GM23248 (cell line): ENCODE measurements at regions not wholly inside any gene's neighbourhood (a gene's known extent, or its start where the extent isn't known, plus 50 kb on each side); places are given as distances from the start of the nearest gene placed in this dataset.
A peak's percentile ranks its signal among the peaks of the same experiment; 100 is the strongest.

Experiments used
- DNase-seq: peaks from one replicate; pipeline ENCODE4 v3.0.0-alpha.2; 2015
- H2AFZ ChIP-seq: fragments of 200-600 bp; sonication (generic); 2 replicates; pipeline ENCODE4 v1.6.1; 2016; ENCODE audit warnings: antibody characterized with exemption
- H3F3A ChIP-seq: fragments of 200-600 bp; sonication (generic); 2 replicates; pipeline ENCODE4 v1.6.1; 2016; ENCODE audit warnings: mild to moderate bottlenecking, antibody characterized with exemption, mixed run types; ENCODE audit not compliant: insufficient read depth
- H3K27ac ChIP-seq: fragments of 200-600 bp; sonication (generic); 2 replicates; pipeline ENCODE4 v1.5.1; 2016; ENCODE audit warnings: mild to moderate bottlenecking
- H3K27me3 ChIP-seq: fragments of 200-600 bp; sonication (generic); replicated peaks from 2 replicates; pipeline ENCODE4 v1.6.1; 2016; ENCODE audit warnings: mild to moderate bottlenecking; ENCODE audit not compliant: insufficient read depth
- H3K36me3 ChIP-seq: fragments of 200-600 bp; sonication (generic); 2 replicates; pipeline ENCODE4 v1.6.1; 2016; ENCODE audit warnings: low read depth, mild to moderate bottlenecking
- H3K4me1 ChIP-seq: fragments of 200-600 bp; sonication (generic); 2 replicates; pipeline ENCODE4 v1.6.1; 2016; ENCODE audit warnings: mild to moderate bottlenecking; ENCODE audit not compliant: insufficient read depth
- H3K4me2 ChIP-seq: fragments of 200-600 bp; sonication (generic); one replicate; pipeline ENCODE4 v1.6.1; 2016; ENCODE audit warnings: mild to moderate bottlenecking; ENCODE audit not compliant: unreplicated experiment
- H3K4me3 ChIP-seq: fragments of 200-600 bp; sonication (generic); 2 replicates; pipeline ENCODE4 v1.5.1; 2016; ENCODE audit warnings: mild to moderate bottlenecking
- H3K79me2 ChIP-seq: fragments of 200-600 bp; sonication (generic); 2 replicates; pipeline ENCODE4 v1.6.1; 2016; ENCODE audit warnings: mild to moderate bottlenecking; ENCODE audit not compliant: insufficient read depth
- H3K9ac ChIP-seq: fragments of 200-600 bp; sonication (generic); 2 replicates; pipeline ENCODE4 v1.6.1; 2016; ENCODE audit warnings: mild to moderate bottlenecking
- H3K9me2 ChIP-seq: fragments of 200-600 bp; sonication (generic); 2 replicates; pipeline ENCODE4 v1.6.1; 2016; ENCODE audit warnings: mixed run types, mild to moderate bottlenecking, moderate library complexity; ENCODE audit not compliant: insufficient read depth
- H3K9me3 ChIP-seq: fragments of 200-600 bp; sonication (generic); one replicate; pipeline ENCODE4 v1.6.1; 2017; ENCODE audit warnings: low read depth
- H4K20me1 ChIP-seq: fragments of 200-600 bp; sonication (generic); 2 replicates; pipeline ENCODE4 v1.6.0; 2016; ENCODE audit not compliant: insufficient read depth
- EZH2 ChIP-seq: fragments of 200-600 bp; sonication (generic); IDR thresholded peaks from 2 replicates; pipeline ENCODE4 v1.6.1; 2018; ENCODE audit warnings: antibody characterized with exemption, mild to moderate bottlenecking; ENCODE audit not compliant: insufficient read depth, poor library complexity, severe bottlenecking
- EZH2phosphoT487 ChIP-seq: fragments of 200-600 bp; sonication (generic); IDR thresholded peaks from 2 replicates; pipeline ENCODE4 v1.6.1; 2018; ENCODE audit warnings: antibody characterized with exemption, moderate library complexity, mild to moderate bottlenecking, low read depth; ENCODE audit not compliant: insufficient read depth
- WGBS, 2 experiments: methylation state at CpG; one replicate each; pipeline ENCODE4 v1.1.6; 2015 to 2017; ENCODE audit warnings: low lambda C conversion rate in 2 of 2, low coverage in 1 of 2; ENCODE audit errors: missing lambda C conversion rate in 2 of 2; 5-methylcytosine and 5-hydroxymethylcytosine counted together
- in situ Hi-C: fragments of 300-500 bp; cut with MboI; formaldehyde crosslinking; loops from 2 replicates; pipeline ENCODE4 v1.15.0; 2020

GRCh38 chr2:142665241-142665640, 212.2 kb upstream of the KYNU start:
- TF ChIP-seq EZH2 = no peak
- no peak for TF ChIP-seq EZH2phosphoT487
- Histone ChIP-seq H3K27ac (no peak overlapping the region), H3K79me2 (no peaks in the 10 kb centered on the region), H3K9me2 (no peaks in the 10 kb centered on the region), H3F3A (no peaks in the 10 kb centered on the region), H4K20me1 (no peaks in the 10 kb centered on the region), H3K4me2 (no peak overlapping the region), H3K27me3 (0 out of 2 replicates have a peak, but pooled peaks cover under 1% of the 10 kb centered on the region), H3K9ac (no peak overlapping the region), H3K4me3 (no peak overlapping the region), H2AFZ (no peak overlapping the region), H3K4me1 (no peaks in the 10 kb centered on the region), H3K9me3 (no peaks in the 10 kb centered on the region), H3K36me3 (no peaks in the 10 kb centered on the region)
- DNase-seq = no peak
- in situ Hi-C loops = no loop called here
- WGBS, 2 experiments = 57 to 63% methylated on average over 3 of the region's 3 CpGs

GRCh38 chr2:142650601-142651000, 226.9 kb upstream of the KYNU start:
- TF ChIP-seq EZH2phosphoT487 = no peak
- TF ChIP-seq EZH2 = no peak
- Histone ChIP-seq H3K4me1 (no peaks in the 10 kb centered on the region), H3K4me2 (no peak overlapping the region), H3F3A (no peaks in the 10 kb centered on the region), H3K9me3 (no peaks in the 10 kb centered on the region), H3K9me2 (no peaks in the 10 kb centered on the region), H3K4me3 (no peak overlapping the region), H3K27ac (no peak overlapping the region), H3K9ac (no peak overlapping the region), H3K27me3 (no peaks in the 10 kb centered on the region), H3K36me3 (no peaks in the 10 kb centered on the region), H3K79me2 (no peaks in the 10 kb centered on the region), H4K20me1 (no peaks in the 10 kb centered on the region), H2AFZ (no peak overlapping the region)
- WGBS, 2 experiments = 67 to 69% methylated on average over 2 of the region's 2 CpGs
- in situ Hi-C loops = no loop called here
- no peak for DNase-seq

GRCh38 chr2:142649581-142649980, 227.9 kb upstream of the KYNU start:
- no peaks in the 10 kb centered on the region for H3K4me1 ChIP-seq
- H3K27me3 ChIP-seq = no peaks in the 10 kb centered on the region
- H4K20me1 ChIP-seq = no peaks in the 10 kb centered on the region
- H3F3A ChIP-seq = no peaks in the 10 kb centered on the region
- no peaks in the 10 kb centered on the region for H3K36me3 ChIP-seq
- no peak for DNase-seq
- no peak overlapping the region for H3K4me2 ChIP-seq
- H3K79me2 ChIP-seq = no peaks in the 10 kb centered on the region
- no peak overlapping the region for H3K9ac ChIP-seq
- 65 to 69% methylated on average over 10 to 12 of the region's 12 CpGs for WGBS, 2 experiments
- H2AFZ ChIP-seq = no peak overlapping the region
- no peaks in the 10 kb centered on the region for H3K9me3 ChIP-seq
- H3K9me2 ChIP-seq = no peaks in the 10 kb centered on the region
- in situ Hi-C loops = no loop called here
- H3K4me3 ChIP-seq = no peak overlapping the region
- H3K27ac ChIP-seq = no peak overlapping the region
- TF ChIP-seq EZH2 (no peak), EZH2phosphoT487 (no peak)

GRCh38 chr2:142642650-142643049, 234.8 kb upstream of the KYNU start:
- Histone ChIP-seq H4K20me1 (no peaks in the 10 kb centered on the region), H3K27ac (no peak overlapping the region), H3K4me3 (no peak overlapping the region), H3K9me2 (no peaks in the 10 kb centered on the region), H3K36me3 (no peaks in the 10 kb centered on the region), H3K27me3 (no peaks in the 10 kb centered on the region), H3F3A (no peaks in the 10 kb centered on the region), H3K79me2 (no peaks in the 10 kb centered on the region), H3K4me2 (no peak overlapping the region), H2AFZ (no peak overlapping the region), H3K9ac (no peak overlapping the region), H3K4me1 (no peaks in the 10 kb centered on the region), H3K9me3 (no peaks in the 10 kb centered on the region)
- peak; percentile 1 for DNase-seq
- 58 to 71% methylated on average over 2 of the region's 2 CpGs for WGBS, 2 experiments
- TF ChIP-seq EZH2phosphoT487 (no peak), EZH2 (no peak)
- in situ Hi-C loops = no loop called here

GRCh38 chr2:142629193-142629592, 248.3 kb upstream of the KYNU start:
- Histone ChIP-seq H4K20me1 (no peaks in the 10 kb centered on the region), H3K27ac (no peak overlapping the region), H3K4me2 (no peak overlapping the region), H3K36me3 (no peaks in the 10 kb centered on the region), H2AFZ (no peak overlapping the region), H3K79me2 (no peaks in the 10 kb centered on the region), H3K27me3 (no peaks in the 10 kb centered on the region), H3K9ac (no peak overlapping the region), H3K9me2 (no peaks in the 10 kb centered on the region), H3K9me3 (no peaks in the 10 kb centered on the region), H3K4me3 (no peak overlapping the region), H3K4me1 (no peaks in the 10 kb centered on the region), H3F3A (no peaks in the 10 kb centered on the region)
- in situ Hi-C loops = no loop called here
- no peak for DNase-seq
- 37 to 43% methylated on average over 1 of the region's 1 CpG for WGBS, 2 experiments
- TF ChIP-seq EZH2phosphoT487 = no peak
- TF ChIP-seq EZH2 = no peak
